GM12873 (cell line): ENCODE measurements at regions not wholly inside any gene's neighbourhood (a gene's known extent, or its start where the extent isn't known, plus 50 kb on each side); places are given as distances from the start of the nearest gene placed in this dataset.

Source experiments
- CTCF ChIP-seq: IDR thresholded peaks from 2 replicates; pipeline ENCODE4 v1.5.1; 2012; ENCODE audit warnings: low read depth, mild to moderate bottlenecking, moderate library complexity, low read length, control low read depth; ENCODE audit not compliant: insufficient read depth; ENCODE audit errors: missing control alignments

DNA sequence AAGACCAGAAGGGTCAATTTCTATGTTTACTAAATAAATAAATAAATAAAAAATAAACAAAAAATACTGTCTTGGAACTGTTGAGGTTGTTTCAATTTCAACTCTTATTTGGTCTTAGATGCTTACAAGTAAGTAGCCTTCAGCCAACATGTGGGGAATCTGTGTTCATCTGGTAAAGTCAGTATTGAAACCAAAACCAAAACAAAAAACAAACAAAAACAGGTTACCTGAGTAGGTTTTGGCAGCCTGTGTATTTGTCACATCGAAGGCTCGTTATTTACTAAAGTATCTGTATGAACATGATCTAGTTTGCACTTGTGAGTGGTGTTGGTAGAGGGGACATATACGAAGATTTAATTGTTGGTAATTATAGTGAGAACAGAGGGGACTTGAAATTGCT lies 471.5 kb downstream of the SLITRK5 start:
- no peak for TF ChIP-seq CTCF

GRCh38 chr13:88144580-88144979 lies 473.4 kb downstream of the SLITRK5 start:
- no peak for TF ChIP-seq CTCF

GRCh38 chr13:88153353-88153752 lies 482.2 kb downstream of the SLITRK5 start:
- TF ChIP-seq CTCF, result no peak

- no peak for TF ChIP-seq CTCF
Observed at GRCh38 chr13:88154001-88154400, 482.8 kb downstream of the SLITRK5 start.

GRCh38 chr13:88162076-88162702 lies 491.0 kb downstream of the SLITRK5 start:
- TF ChIP-seq CTCF, result no peak

DNA sequence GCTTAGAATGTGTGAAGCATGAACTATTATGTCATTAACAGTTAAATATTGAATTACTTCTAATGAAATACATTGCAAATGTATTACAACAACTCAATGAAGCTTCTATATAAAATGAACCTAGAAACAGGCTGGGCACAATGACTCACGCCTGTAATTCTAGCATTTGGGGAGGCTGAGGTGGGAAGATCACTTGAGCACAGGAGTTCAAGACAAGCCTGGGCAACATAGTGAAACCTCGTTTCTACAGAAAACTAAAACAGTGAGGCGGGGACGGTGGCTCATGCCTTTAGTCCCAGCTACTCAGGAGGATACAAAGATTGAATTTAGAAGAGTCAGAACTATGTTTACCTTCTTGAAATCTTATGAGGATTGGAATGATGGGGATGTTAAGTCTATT lies 505.1 kb downstream of the SLITRK5 start:
- TF ChIP-seq CTCF, result no peak

- no peak for TF ChIP-seq CTCF
Observed at GRCh38 chr13:88183440-88183839, 512.3 kb downstream of the SLITRK5 start.

DNA sequence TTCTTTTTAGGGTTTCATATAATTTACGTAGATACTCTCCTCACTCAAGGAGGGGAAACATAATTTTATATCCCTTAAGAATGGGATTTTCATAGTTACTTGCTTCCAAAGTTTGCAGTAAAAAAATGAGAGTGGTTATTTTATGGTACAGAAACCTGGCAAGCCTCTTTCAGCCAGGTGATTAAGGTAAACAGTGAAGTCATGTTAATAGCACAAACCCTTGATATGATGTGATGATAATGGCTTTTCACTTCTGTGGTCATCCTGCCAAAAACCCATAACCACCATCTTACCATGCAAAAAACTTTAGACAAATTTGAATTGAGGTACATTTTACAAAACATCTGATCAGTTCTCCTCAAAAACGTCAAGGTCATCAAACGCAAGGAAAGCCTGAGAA lies 517.8 kb downstream of the SLITRK5 start:
- TF ChIP-seq CTCF, result no peak
